Tibial nerve (tissue), 4 donors: ENCODE measurements at regions not wholly inside any gene's neighbourhood (a gene's known extent, or its start where the extent isn't known, plus 50 kb on each side); places are given as distances from the start of the nearest gene placed in this dataset.

Experiments
- DNase-seq, 2 donors: peaks; one replicate each; pipeline ENCODE4 v3.0.0-alpha.2; 2019; ENCODE audit warnings: low spot score in 2 of 2
- H3K27ac ChIP-seq, 4 donors: fragments of 200-600 bp; sonication (generic) in 3 of 4; one replicate each; pipeline ENCODE4 v1.5.1; 2017 to 2019; ENCODE audit warnings: mild to moderate bottlenecking in 1 of 4
- H3K27me3 ChIP-seq, 2 donors: fragments of 200-600 bp; sonication (generic) in 1 of 2; one replicate each; pipeline versions ENCODE4 v1.5.1 to v1.6.0; 2017 to 2019
- H3K36me3 ChIP-seq, 3 donors: fragments of 200-600 bp; sonication (generic); one replicate each; pipeline ENCODE4 v1.5.1; 2018 to 2019
- H3K4me1 ChIP-seq, 4 donors: fragments of 200-600 bp; sonication (generic) in 3 of 4; one replicate each; pipeline ENCODE4 v1.5.1; 2017 to 2019
- H3K4me3 ChIP-seq, 4 donors: fragments of 200-600 bp; sonication (generic) in 3 of 4; one replicate each; pipeline ENCODE4 v1.5.1; 2017 to 2019; ENCODE audit warnings: mild to moderate bottlenecking in 1 of 4, moderate library complexity in 1 of 4
- H3K9me3 ChIP-seq, 4 donors: fragments of 200-600 bp; sonication (generic) in 3 of 4; one replicate each; pipeline ENCODE4 v1.5.1; 2017 to 2019
- CTCF ChIP-seq, 5 experiments: fragments of 200-600 bp in 3 of 5; fragments of 450-650 bp in 2 of 5; sonication (generic) in 3 of 5; IDR thresholded peaks; one replicate each; pipeline ENCODE4 v1.5.1; 2016 to 2019; ENCODE audit warnings: antibody characterized with exemption in 5 of 5, mild to moderate bottlenecking in 3 of 5, moderate library complexity in 2 of 5
- EP300 ChIP-seq, 2 donors: sonication (generic); formaldehyde crosslinking; IDR thresholded peaks; one replicate each; pipeline ENCODE4 v1.6.1; 2017; ENCODE audit warnings: antibody characterized with exemption in 2 of 2, mild to moderate bottlenecking in 1 of 2
- POLR2A ChIP-seq, 2 donors: fragments of 450-650 bp; IDR thresholded peaks; one replicate each; pipeline ENCODE4 v1.6.1; 2017; ENCODE audit warnings: antibody characterized with exemption in 2 of 2, mild to moderate bottlenecking in 2 of 2, moderate library complexity in 2 of 2
- WGBS, 2 donors: methylation state at CpG; one replicate each; pipeline ENCODE4 v1.1.5; 2018; 5-methylcytosine and 5-hydroxymethylcytosine counted together

- TF ChIP-seq CTCF (IDR thresholded peaks at IDR 0.05) (no peak), EP300 (IDR thresholded peaks at IDR 0.05) (no peak)
- Histone ChIP-seq H3K36me3 (peaks cover 0 to 7% (median 0%) of the 10 kb centered on the region in 3 donors), H3K27ac (peak overlapping the region in 2 of 4 donors; percentile 35 to 68), H3K4me1 (peaks cover 0 to 13% (median 2%) of the 10 kb centered on the region in 4 donors), H3K27me3 (peaks cover 0 to 15% of the 10 kb centered on the region in 2 donors), H3K4me3 (peak overlapping the region; percentile 25 to 53 (median 37)), H3K9me3 (no peaks in the 10 kb centered on the region)
- no peak for DNase-seq
- 61 to 66% methylated on average over 7 to 14 of the region's 14 CpGs for WGBS, 2 donors
Measured at GRCh38 chr22:23401910-23402274, 178.2 kb downstream of the IGLL1 start.

GRCh38 chr22:23401111-23401909 is 178.8 kb downstream of the IGLL1 start:
- no peak for DNase-seq
- peaks cover 0 to 7% (median 0%) of the 10 kb centered on the region in 3 donors for H3K36me3 ChIP-seq
- peaks cover 0 to 13% (median 2%) of the 10 kb centered on the region in 4 donors for H3K4me1 ChIP-seq
- no peak overlapping the region for H3K4me3 ChIP-seq
- peaks cover 0 to 15% of the 10 kb centered on the region in 2 donors for H3K27me3 ChIP-seq
- WGBS, 2 donors = 76 to 78% methylated on average over 12 to 15 of the region's 20 CpGs
- no peaks in the 10 kb centered on the region for H3K9me3 ChIP-seq
- no peak overlapping the region for H3K27ac ChIP-seq
- TF ChIP-seq EP300 (IDR thresholded peaks at IDR 0.05) = no peak
- TF ChIP-seq CTCF (IDR thresholded peaks at IDR 0.05) = no peak
- TF ChIP-seq POLR2A (IDR thresholded peaks at IDR 0.05) = no peak

GRCh38 chr22:23400286-23400981 is 179.7 kb downstream of the IGLL1 start:
- no peak for TF ChIP-seq CTCF (IDR thresholded peaks at IDR 0.05)
- no peak for TF ChIP-seq POLR2A (IDR thresholded peaks at IDR 0.05)
- no peak for TF ChIP-seq EP300 (IDR thresholded peaks at IDR 0.05)
- no peak overlapping the region for H3K4me3 ChIP-seq
- H3K36me3 ChIP-seq = peaks cover 0 to 7% (median 0%) of the 10 kb centered on the region in 3 donors
- no peaks in the 10 kb centered on the region for H3K9me3 ChIP-seq
- WGBS, 2 donors = 88 to 92% methylated on average over 19 to 21 of the region's 23 CpGs
- H3K27ac ChIP-seq = no peak overlapping the region
- DNase-seq = no peak
- H3K27me3 ChIP-seq = peaks cover 0 to 15% of the 10 kb centered on the region in 2 donors
- peaks cover 0 to 13% (median 2%) of the 10 kb centered on the region in 4 donors for H3K4me1 ChIP-seq

- Histone ChIP-seq H3K27me3 (peaks cover 0 to 10% of the 10 kb centered on the region in 2 donors), H3K4me1 (peaks cover 0 to 13% (median 2%) of the 10 kb centered on the region in 4 donors), H3K9me3 (no peaks in the 10 kb centered on the region), H3K36me3 (peaks cover 0 to 7% (median 0%) of the 10 kb centered on the region in 3 donors), H3K4me3 (no peak overlapping the region), H3K27ac (no peak overlapping the region)
- 85 to 88% methylated on average over 35 to 39 of the region's 46 CpGs for WGBS, 2 donors
- DNase-seq = no peak
- no peak for TF ChIP-seq POLR2A (IDR thresholded peaks at IDR 0.05)
- TF ChIP-seq EP300 (IDR thresholded peaks at IDR 0.05) = no peak
- TF ChIP-seq CTCF (IDR thresholded peaks at IDR 0.05) = no peak
Measured at GRCh38 chr22:23399367-23400285, 180.5 kb downstream of the IGLL1 start.
